NCI-H1930 (cell line): ENCODE measurements at regions not wholly inside any gene's neighbourhood (a gene's known extent, or its start where the extent isn't known, plus 50 kb on each side); places are given as distances from the start of the nearest gene placed in this dataset.

Experiments
- DNase-seq, 2 experiments: peaks; one replicate each; lab custom pipeline; 2025; lab: John Stamatoyannopoulos, UW

- DNase-seq, result no peak
These were observed 513.6 kb downstream of the ANXA1 start for GRCh38 chr9:73665253-73665652.

GRCh38 chr9:73667749-73668148 is 516.1 kb downstream of the ANXA1 start:
- DNase-seq, result no peak

- DNase-seq, result no peak
These were observed 529.2 kb downstream of the ANXA1 start for GRCh38 chr9:73680831-73681230.

- DNase-seq, result no peak
These were observed 531.1 kb downstream of the ANXA1 start for GRCh38 chr9:73682789-73683188.

GRCh38 chr9:73683862-73684591 is 532.4 kb downstream of the ANXA1 start:
- peak in 1 of 2 experiments; percentile 8 for DNase-seq

- DNase-seq, result no peak
These were observed 532.9 kb downstream of the ANXA1 start for GRCh38 chr9:73684601-73685000.

- DNase-seq, result no peak
These were observed 534.1 kb downstream of the ANXA1 start for GRCh38 chr9:73685786-73686185.

- DNase-seq, result no peak
These were observed 537.6 kb downstream of the ANXA1 start for GRCh38 chr9:73689051-73689870.

- no peak for DNase-seq
These were observed 549.9 kb downstream of the ANXA1 start for GRCh38 chr9:73701415-73702057.

GRCh38 chr9:73714294-73714693 is 562.6 kb downstream of the ANXA1 start:
- no peak for DNase-seq

GRCh38 chr9:73715591-73715990 is 563.9 kb downstream of the ANXA1 start:
- DNase-seq, result no peak

GRCh38 chr9:73719660-73720059 is 568.0 kb downstream of the ANXA1 start:
- no peak for DNase-seq

GRCh38 chr9:73720601-73721000 is 568.9 kb downstream of the ANXA1 start:
- DNase-seq, result no peak

- no peak for DNase-seq
These were observed 584.6 kb downstream of the ANXA1 start for GRCh38 chr9:73736270-73736669.

GRCh38 chr9:73738741-73739530 is 587.3 kb downstream of the ANXA1 start:
- DNase-seq, result no peak

- DNase-seq, result no peak
These were observed 589.7 kb downstream of the ANXA1 start for GRCh38 chr9:73741316-73741715.

GRCh38 chr9:73742412-73742811 is 590.7 kb downstream of the ANXA1 start:
- DNase-seq, result no peak

- DNase-seq, result no peak
These were observed 592.2 kb downstream of the ANXA1 start for GRCh38 chr9:73743826-73744225.

GRCh38 chr9:73745598-73745997 is 593.9 kb downstream of the ANXA1 start:
- no peak for DNase-seq

- no peak for DNase-seq
These were observed 601.5 kb downstream of the ANXA1 start for GRCh38 chr9:73753171-73753570.

GRCh38 chr9:73761905-73762304 is 610.2 kb downstream of the ANXA1 start:
- DNase-seq, result no peak

- no peak for DNase-seq
These were observed 622.2 kb downstream of the ANXA1 start for GRCh38 chr9:73773896-73774295.
